Neural cell (in vitro differentiated cells): ENCODE measurements at regions not wholly inside any gene's neighbourhood (a gene's known extent, or its start where the extent isn't known, plus 50 kb on each side); places are given as distances from the start of the nearest gene placed in this dataset.

ENCODE experiments used
- H2AFZ ChIP-seq: fragments of 200-600, 300-800 bp; sonication (generic), shearing (Covaris generic); 2 replicates; pipeline ENCODE4 v1.6.0; 2014; ENCODE audit warnings: low read depth, mild to moderate bottlenecking, antibody characterized with exemption, low read length, moderate library complexity
- H3F3A ChIP-seq: fragments of 200-600 bp; shearing (Covaris generic); 2 replicates; pipeline ENCODE4 v1.6.1; 2016; ENCODE audit warnings: mild to moderate bottlenecking, moderate library complexity, mixed read lengths, antibody characterized with exemption, low read length; ENCODE audit not compliant: insufficient read depth, poor library complexity, severe bottlenecking
- H3K27ac ChIP-seq: fragments of 200-600, 300-800 bp; sonication (generic), shearing (Covaris generic); 2 replicates; pipeline ENCODE4 v1.5.1; 2014; ENCODE audit warnings: mild to moderate bottlenecking, low read length, moderate library complexity
- H3K27me3 ChIP-seq: fragments of 300-800, 200-600 bp; sonication (generic), shearing (Covaris generic); 2 replicates; pipeline ENCODE4 v1.6.0; 2014; ENCODE audit warnings: mild to moderate bottlenecking, low read depth, low read length, moderate library complexity; ENCODE audit not compliant: insufficient read depth
- H3K36me3 ChIP-seq: fragments of 300-800, 200-600 bp; sonication (generic), shearing (Covaris generic); 2 replicates; pipeline ENCODE4 v1.5.1; 2014; ENCODE audit warnings: mild to moderate bottlenecking, antibody characterized with exemption, low read length, moderate library complexity; ENCODE audit not compliant: insufficient read depth
- H3K4me2 ChIP-seq: fragments of 300-800, 200-600 bp; sonication (generic), shearing (Covaris generic); 2 replicates; pipeline ENCODE4 v1.6.0; 2014; ENCODE audit warnings: mild to moderate bottlenecking, low read length
- H3K4me3 ChIP-seq: fragments of 300-800, 200-600 bp; sonication (generic), shearing (Covaris generic); 2 replicates; pipeline ENCODE4 v1.5.1; 2014; ENCODE audit warnings: mild to moderate bottlenecking, low read length, moderate library complexity
- H3K79me2 ChIP-seq: fragments of 200-600 bp; shearing (Covaris generic); replicated peaks from 2 replicates; pipeline ENCODE4 v1.6.0; 2014; ENCODE audit warnings: mild to moderate bottlenecking, low read length, moderate library complexity; ENCODE audit not compliant: insufficient read depth
- H3K9ac ChIP-seq: fragments of 300-800, 200-600 bp; sonication (generic), shearing (Covaris generic); 2 replicates; pipeline ENCODE4 v1.6.1; 2016; ENCODE audit warnings: mild to moderate bottlenecking, low read length, mixed read lengths
- H3K9me2 ChIP-seq: fragments of 200-600 bp; shearing (Covaris generic); 2 replicates; pipeline ENCODE4 v1.6.1; 2016; ENCODE audit warnings: mild to moderate bottlenecking, low read length, mixed read lengths; ENCODE audit not compliant: insufficient read depth
- H3K9me3 ChIP-seq: fragments of 200-600, 300-800 bp; sonication (generic), shearing (Covaris generic); 2 replicates; pipeline ENCODE4 v1.6.1; 2016; ENCODE audit warnings: mild to moderate bottlenecking, mixed run types, low read length, moderate library complexity, mixed read lengths
- H4K20me1 ChIP-seq: fragments of 200-600 bp; shearing (Covaris generic); 2 replicates; pipeline ENCODE4 v1.6.1; 2016; ENCODE audit warnings: mild to moderate bottlenecking, mixed run types; ENCODE audit not compliant: insufficient read depth
- CTCF ChIP-seq: fragments of 450-650 bp; IDR thresholded peaks from 2 replicates; pipeline ENCODE4 v1.5.1; 2014; ENCODE audit warnings: antibody characterized with exemption, mild to moderate bottlenecking, moderate library complexity; ENCODE audit not compliant: poor library complexity, severe bottlenecking
- EP300 ChIP-seq: fragments of 450-650 bp; conservative IDR thresholded peaks from 2 replicates; pipeline ENCODE4 v1.6.1; 2014; ENCODE audit warnings: antibody characterized with exemption, mild to moderate bottlenecking, moderate library complexity; ENCODE audit not compliant: poor library complexity, severe bottlenecking
- EZH2 ChIP-seq: fragments of 200-600, 300-800 bp; shearing (Covaris generic), sonication (generic); IDR thresholded peaks from 2 replicates; pipeline ENCODE4 v1.6.1; 2014; ENCODE audit warnings: antibody characterized with exemption, low read length, borderline replicate concordance, mild to moderate bottlenecking; ENCODE audit not compliant: insufficient read depth, poor library complexity, severe bottlenecking
- POLR2AphosphoS5 ChIP-seq: IDR thresholded peaks from 2 replicates; pipeline ENCODE4 v1.6.1; 2012
- RAD21 ChIP-seq: fragments of 450-650 bp; conservative IDR thresholded peaks from 2 replicates; pipeline ENCODE4 v1.6.1; 2014; ENCODE audit warnings: antibody characterized with exemption, mild to moderate bottlenecking, moderate library complexity
- REST ChIP-seq: IDR thresholded peaks from 2 replicates; pipeline ENCODE4 v1.6.1; 2012; ENCODE audit warnings: borderline replicate concordance
- SMC3 ChIP-seq: fragments of 450-650 bp; conservative IDR thresholded peaks from 2 replicates; pipeline ENCODE4 v1.6.1; 2014; ENCODE audit warnings: antibody characterized with exemption, mild to moderate bottlenecking, moderate library complexity; ENCODE audit not compliant: poor library complexity
- TAF1 ChIP-seq: IDR thresholded peaks from 2 replicates; pipeline ENCODE4 v1.6.1; 2012; ENCODE audit warnings: low read depth

- H3K79me2 ChIP-seq = no peaks in the 10 kb centered on the region
- no peaks in the 10 kb centered on the region for H3K27me3 ChIP-seq
- H3K9me3 ChIP-seq = no peaks in the 10 kb centered on the region
- H3K4me2 ChIP-seq = no peak overlapping the region
- no peak for TF ChIP-seq RAD21
- no peak for TF ChIP-seq POLR2AphosphoS5
- no peak for TF ChIP-seq REST
- TF ChIP-seq CTCF = no peak
- no peak for TF ChIP-seq TAF1
- H3K27ac ChIP-seq = no peak overlapping the region
- no peak overlapping the region for H3K4me3 ChIP-seq
- no peak overlapping the region for H2AFZ ChIP-seq
- no peaks in the 10 kb centered on the region for H3K36me3 ChIP-seq
- no peaks in the 10 kb centered on the region for H3K9me2 ChIP-seq
- no peak overlapping the region for H3K9ac ChIP-seq
- H3F3A ChIP-seq = no peaks in the 10 kb centered on the region
- no peaks in the 10 kb centered on the region for H4K20me1 ChIP-seq
Observed at GRCh38 chr5:173826086-173826427, 62.1 kb upstream of the CPEB4 start.

GRCh38 chr5:173826428-173827350, 61.5 kb upstream of the CPEB4 start:
- H2AFZ ChIP-seq = no peak overlapping the region
- H3K27ac ChIP-seq = no peak overlapping the region
- H3K4me3 ChIP-seq = no peak overlapping the region
- H3K9ac ChIP-seq = no peak overlapping the region
- H3K4me2 ChIP-seq = no peak overlapping the region
- H3K36me3 ChIP-seq = no peaks in the 10 kb centered on the region
- TF ChIP-seq RAD21 = no peak
- no peak for TF ChIP-seq EZH2
- no peak for TF ChIP-seq SMC3
- TF ChIP-seq CTCF = no peak
- TF ChIP-seq REST = no peak
- TF ChIP-seq EP300 = no peak
- TF ChIP-seq TAF1 = no peak
- no peaks in the 10 kb centered on the region for H3F3A ChIP-seq
- H3K9me3 ChIP-seq = no peaks in the 10 kb centered on the region
- H3K79me2 ChIP-seq = no peaks in the 10 kb centered on the region
- H4K20me1 ChIP-seq = no peaks in the 10 kb centered on the region
- H3K27me3 ChIP-seq = no peaks in the 10 kb centered on the region
- H3K9me2 ChIP-seq = no peaks in the 10 kb centered on the region
